H1 (cell line): ENCODE measurements at regions not wholly inside any gene's neighbourhood (a gene's known extent, or its start where the extent isn't known, plus 50 kb on each side); places are given as distances from the start of the nearest gene placed in this dataset.

Experiments used
- CBX8 ChIP-seq: fragments of 300-800, 300-1000 bp; sonication (generic); IDR thresholded peaks from 2 replicates; pipeline ENCODE4 v1.7.1; 2016; ENCODE audit warnings: low read depth, low read length, borderline replicate concordance
- CTBP2 ChIP-seq: IDR thresholded peaks from 2 replicates; pipeline ENCODE4 v1.7.0; 2011; ENCODE audit warnings: borderline replicate concordance, mild to moderate bottlenecking, moderate library complexity, mixed read lengths, low read length; ENCODE audit not compliant: insufficient read depth, insufficient read length
- POU5F1 ChIP-seq: IDR thresholded peaks from 2 replicates; pipeline ENCODE4 v1.6.1; 2011; ENCODE audit warnings: low read depth, mild to moderate bottlenecking, low read length, moderate library complexity
- RFX5 ChIP-seq: IDR thresholded peaks from 2 replicates; pipeline ENCODE4 v1.6.1; 2011; ENCODE audit warnings: low read depth, low read length, improper control_type of control experiment, borderline replicate concordance
- SP4 ChIP-seq: IDR thresholded peaks from 2 replicates; pipeline ENCODE4 v1.6.1; 2012; ENCODE audit warnings: low read length, inconsistent platforms

DNA sequence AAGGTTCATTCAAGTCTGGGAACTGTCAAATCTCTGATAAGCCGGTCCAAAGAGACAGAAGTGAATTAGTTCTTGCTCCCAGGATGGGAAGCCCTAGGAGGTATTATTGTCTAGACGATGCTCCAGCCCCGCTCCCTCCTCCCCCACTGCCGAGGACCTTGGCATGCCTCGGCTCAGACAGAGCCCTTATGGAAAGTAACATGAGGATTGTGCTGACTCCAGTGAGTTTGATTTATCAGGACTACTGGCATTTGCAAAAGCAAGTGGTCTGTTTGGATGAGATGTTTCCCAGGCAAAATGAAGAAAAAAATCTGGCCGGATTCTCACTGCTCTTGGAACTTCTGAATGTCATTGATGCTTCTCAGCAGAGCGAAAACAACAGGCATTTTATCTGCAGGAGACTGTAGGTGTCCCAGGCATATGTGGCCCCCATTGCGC, 341.0 kb downstream of the ETS1 start (continued):
- TF ChIP-seq SP4, result no peak
- no peak for TF ChIP-seq POU5F1
- no peak for TF ChIP-seq CBX8
- no peak for TF ChIP-seq CTBP2
- no peak for TF ChIP-seq RFX5
